Liver (tissue), 8 donors: ENCODE measurements at regions not wholly inside any gene's neighbourhood (a gene's known extent, or its start where the extent isn't known, plus 50 kb on each side); places are given as distances from the start of the nearest gene placed in this dataset.

ENCODE experiments used
- DNase-seq: peaks from one replicate; pipeline ENCODE4 v3.0.0-alpha.2; 2017; ENCODE audit warnings: low spot score
- H3K27ac ChIP-seq, 2 donors: one replicate each; pipeline ENCODE4 v1.7.0; 2013; ENCODE audit warnings: inconsistent platforms in 2 of 2, low read length in 2 of 2, control low read depth in 1 of 2, low read depth in 1 of 2, mild to moderate bottlenecking in 1 of 2
- H3K27me3 ChIP-seq, 4 donors: one replicate each; pipeline versions ENCODE4 v1.6.1 to v1.7.0; 2013; ENCODE audit warnings: low read length in 3 of 4, inconsistent platforms in 1 of 4, mild to moderate bottlenecking in 1 of 4, moderate library complexity in 1 of 4; ENCODE audit not compliant: control insufficient read depth in 4 of 4, insufficient read depth in 4 of 4
- H3K36me3 ChIP-seq, 4 donors: one replicate each; pipeline versions ENCODE4 v1.6.1 to v1.7.0; 2013; ENCODE audit warnings: low read length in 3 of 4, mild to moderate bottlenecking in 3 of 4, low read depth in 1 of 4, moderate library complexity in 1 of 4; ENCODE audit not compliant: control insufficient read depth in 4 of 4, insufficient read depth in 3 of 4
- H3K4me1 ChIP-seq, 4 donors: one replicate each; pipeline versions ENCODE4 v1.6.1 to v1.7.0; 2013; ENCODE audit warnings: low read length in 3 of 4, mild to moderate bottlenecking in 3 of 4, moderate library complexity in 1 of 4; ENCODE audit not compliant: control insufficient read depth in 4 of 4, insufficient read depth in 4 of 4
- H3K4me3 ChIP-seq, 3 donors: one replicate each; pipeline versions ENCODE4 v1.6.1 to v1.7.0; 2013; ENCODE audit warnings: low read length in 3 of 3, control low read depth in 1 of 3, low read depth in 1 of 3, mild to moderate bottlenecking in 1 of 3
- H3K9ac ChIP-seq, 2 donors: one replicate each; pipeline ENCODE4 v1.7.0; 2013; ENCODE audit warnings: low read length in 2 of 2, mild to moderate bottlenecking in 2 of 2, moderate library complexity in 2 of 2, control low read depth in 1 of 2, low read depth in 1 of 2
- H3K9me3 ChIP-seq, 4 donors: one replicate each; pipeline versions ENCODE4 v1.6.1 to v1.7.0; 2013; ENCODE audit warnings: low read length in 3 of 4; ENCODE audit not compliant: control insufficient read depth in 4 of 4
- EGR1 ChIP-seq, 2 donors: IDR thresholded peaks; 2 replicates each; pipeline ENCODE4 v1.6.1; 2016 to 2018; ENCODE audit warnings: antibody characterized with exemption in 2 of 2, low read depth in 2 of 2
- FOXA1 ChIP-seq: IDR thresholded peaks from 2 replicates; pipeline ENCODE4 v1.6.1; 2016; ENCODE audit warnings: antibody characterized with exemption
- FOXA2 ChIP-seq: IDR thresholded peaks from 2 replicates; pipeline ENCODE4 v1.6.1; 2016; ENCODE audit warnings: antibody characterized with exemption
- GABPA ChIP-seq, 2 donors: IDR thresholded peaks in 1 of 2; conservative IDR thresholded peaks in 1 of 2; 2 replicates each; pipeline ENCODE4 v1.6.1; 2016; ENCODE audit warnings: antibody characterized with exemption in 2 of 2, mild to moderate bottlenecking in 1 of 2, moderate library complexity in 1 of 2
- HNF4A ChIP-seq, 2 donors: conservative IDR thresholded peaks; 2 replicates each; pipeline ENCODE4 v1.6.1; 2016; ENCODE audit warnings: antibody characterized with exemption in 2 of 2, mild to moderate bottlenecking in 2 of 2
- HNF4G ChIP-seq: IDR thresholded peaks from 2 replicates; pipeline ENCODE4 v1.6.1; 2016; ENCODE audit warnings: antibody characterized with exemption
- JUND ChIP-seq, 2 donors: IDR thresholded peaks; 2 replicates each; pipeline ENCODE4 v1.6.1; 2016; ENCODE audit warnings: antibody characterized with exemption in 2 of 2
- RAD21 ChIP-seq, 2 donors: IDR thresholded peaks; 2 replicates each; pipeline ENCODE4 v1.6.1; 2016; ENCODE audit warnings: antibody characterized with exemption in 2 of 2, mild to moderate bottlenecking in 2 of 2
- RXRA ChIP-seq, 2 donors: IDR thresholded peaks; 2 replicates each; pipeline ENCODE4 v1.6.1; 2017 to 2018; ENCODE audit warnings: antibody characterized with exemption in 2 of 2, mild to moderate bottlenecking in 1 of 2
- SP1 ChIP-seq: IDR thresholded peaks from 2 replicates; pipeline ENCODE4 v1.6.1; 2018; ENCODE audit warnings: antibody characterized with exemption, mild to moderate bottlenecking
- TAF1 ChIP-seq: conservative IDR thresholded peaks from 2 replicates; pipeline ENCODE4 v1.6.1; 2016; ENCODE audit warnings: antibody characterized with exemption, mild to moderate bottlenecking
- YY1 ChIP-seq: IDR thresholded peaks from 2 replicates; pipeline ENCODE4 v1.6.1; 2016; ENCODE audit warnings: antibody characterized with exemption, mild to moderate bottlenecking
- WGBS: extraction: QIAGEN DNeasy Blood & Tissue Kit; methylation state at CpG from one replicate; pipeline ENCODE4 v1.1.7; 2013; 5-methylcytosine and 5-hydroxymethylcytosine counted together
- TF ChIP-seq, protein P1 (sequence below): IDR thresholded peaks from 2 replicates; pipeline ENCODE4 v1.6.1; 2016; ENCODE audit warnings: antibody characterized with exemption
- TF ChIP-seq, protein P2 (sequence below): IDR thresholded peaks from 2 replicates; pipeline ENCODE4 v1.6.1; 2016; ENCODE audit warnings: antibody characterized with exemption
- TF ChIP-seq, protein P3 (sequence below): fragments of 150-350 bp; IDR thresholded peaks from 2 replicates; pipeline ENCODE4 v1.5.1; 2017; ENCODE audit warnings: improper control_type of control experiment, low read depth, low read length; ENCODE audit not compliant: missing input control
- TF ChIP-seq, protein P4 (sequence below): IDR thresholded peaks from 2 replicates; pipeline ENCODE4 v1.6.1; 2016; ENCODE audit warnings: antibody characterized with exemption
- donor health status: healthy.
- donor health status: healthy.
- donor health status: healthy.
- donor health status: healthy.
- donor health status: healthy.

DNA sequence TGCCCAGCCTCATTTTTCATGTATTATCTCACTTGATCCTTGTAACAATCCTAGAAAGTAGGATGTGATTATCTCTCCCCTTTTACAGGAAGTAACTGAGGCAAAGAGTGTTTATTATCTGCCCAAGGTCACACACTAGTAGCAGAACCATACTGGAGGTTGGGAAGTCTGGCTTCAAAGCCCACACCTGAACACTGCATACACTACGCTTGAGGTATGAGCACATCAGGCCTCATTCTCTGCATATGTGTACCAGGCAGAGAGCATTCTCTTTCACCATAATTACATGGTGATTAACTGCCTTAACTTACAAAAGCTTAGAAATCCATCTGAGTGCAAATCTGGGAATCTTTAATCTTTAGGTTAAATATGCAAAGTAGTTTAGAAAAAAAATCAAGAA is 361.8 kb downstream of the MFSD1 start:
- no peak for TF ChIP-seq EGR1 (IDR thresholded peaks at IDR 0.05; ENCODE audit: low read depth in 2 of 2)
- TF ChIP-seq, protein P1, sequence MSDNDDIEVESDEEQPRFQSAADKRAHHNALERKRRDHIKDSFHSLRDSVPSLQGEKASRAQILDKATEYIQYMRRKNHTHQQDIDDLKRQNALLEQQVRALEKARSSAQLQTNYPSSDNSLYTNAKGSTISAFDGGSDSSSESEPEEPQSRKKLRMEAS, result no peak
- TF ChIP-seq, protein P2, sequence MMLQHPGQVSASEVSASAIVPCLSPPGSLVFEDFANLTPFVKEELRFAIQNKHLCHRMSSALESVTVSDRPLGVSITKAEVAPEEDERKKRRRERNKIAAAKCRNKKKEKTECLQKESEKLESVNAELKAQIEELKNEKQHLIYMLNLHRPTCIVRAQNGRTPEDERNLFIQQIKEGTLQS, result no peak
- no peak for TF ChIP-seq SP1
- no peak for TF ChIP-seq RXRA (IDR thresholded peaks at IDR 0.05)
- TF ChIP-seq RAD21 (IDR thresholded peaks at IDR 0.05), result no peak
- no peak for TF ChIP-seq TAF1
- no peak for TF ChIP-seq YY1
- no peak for TF ChIP-seq GABPA (IDR thresholded peaks at IDR 0.05 in 1 of 2, conservative IDR thresholded peaks at IDR 0.05 in 1 of 2)
- TF ChIP-seq HNF4A (conservative IDR thresholded peaks at IDR 0.05), result no peak
- Histone ChIP-seq H3K4me3 (no peak overlapping the region), H3K27ac (no peak overlapping the region), H3K4me1 (peaks cover 2 to 15% (median 13%) of the 10 kb centered on the region in 4 donors), H3K9ac (no peak overlapping the region), H3K9me3 (no peaks in the 10 kb centered on the region), H3K36me3 (no peaks in the 10 kb centered on the region), H3K27me3 (no peaks in the 10 kb centered on the region)
- no peak for DNase-seq
- 90% methylated on average over 1 of the region's 1 CpG for WGBS

DNA sequence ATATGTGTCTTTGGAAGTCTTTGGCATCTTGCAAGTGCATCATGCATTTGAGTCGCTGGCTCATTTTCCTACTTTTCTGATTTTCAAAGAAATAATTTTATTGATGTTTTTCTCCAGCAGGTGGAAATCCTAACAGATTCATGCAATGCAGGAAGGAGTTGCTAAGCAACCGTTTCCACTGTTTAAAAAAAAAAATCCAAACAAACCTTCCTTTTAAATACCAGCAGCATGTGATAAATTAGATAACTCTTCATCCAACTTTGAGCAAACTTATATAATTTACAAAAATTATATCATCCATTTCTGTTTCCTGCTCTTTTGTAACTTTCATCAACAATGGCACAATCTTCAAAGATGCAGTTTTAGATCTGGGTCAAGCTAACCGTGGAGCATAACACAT is 364.1 kb downstream of the MFSD1 start:
- WGBS, result 54% methylated on average over 3 of the region's 3 CpGs

DNA sequence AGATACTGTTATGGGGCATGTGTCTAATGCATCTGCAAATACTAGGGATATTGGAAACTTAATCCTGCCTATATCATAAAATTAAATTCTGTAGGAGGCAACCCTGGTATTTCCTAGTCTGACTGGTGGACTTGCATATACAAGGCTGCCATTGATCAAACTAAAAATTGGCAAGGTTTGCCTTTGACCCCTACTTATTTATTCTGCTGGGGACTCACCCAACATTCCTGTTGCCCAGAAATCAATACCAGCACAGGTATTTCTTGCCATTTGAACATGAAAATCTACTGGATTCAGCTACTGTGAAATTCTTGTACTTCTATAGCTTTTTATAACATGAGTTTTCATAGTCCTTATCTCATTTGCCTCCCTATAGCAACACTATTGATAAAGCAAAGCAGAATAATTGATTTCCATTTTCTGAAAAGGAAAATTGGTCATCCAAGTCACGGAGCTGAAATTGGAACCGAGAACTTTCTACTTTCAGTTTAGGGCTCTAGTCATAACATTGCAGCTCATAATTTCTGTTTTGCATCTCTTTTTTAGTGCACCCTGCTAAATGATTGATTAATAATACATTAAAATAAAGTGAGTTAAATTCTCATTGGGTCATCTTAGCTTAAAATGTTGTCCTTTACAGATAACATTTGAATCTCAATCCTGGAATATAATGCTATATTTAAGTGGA is 365.2 kb downstream of the MFSD1 start:
- peak overlapping the region in 2 of 3 donors; percentile 28 to 41 for H3K4me3 ChIP-seq
- no peak overlapping the region for H3K27ac ChIP-seq
- 34% methylated on average over 2 of the region's 2 CpGs for WGBS
- no peaks in the 10 kb centered on the region for H3K9me3 ChIP-seq
- H3K4me1 ChIP-seq, result peaks cover 2 to 15% (median 13%) of the 10 kb centered on the region in 4 donors
- no peaks in the 10 kb centered on the region for H3K27me3 ChIP-seq
- no peak overlapping the region for H3K9ac ChIP-seq
- DNase-seq, result no peak
- no peaks in the 10 kb centered on the region for H3K36me3 ChIP-seq
- TF ChIP-seq, protein P3, sequence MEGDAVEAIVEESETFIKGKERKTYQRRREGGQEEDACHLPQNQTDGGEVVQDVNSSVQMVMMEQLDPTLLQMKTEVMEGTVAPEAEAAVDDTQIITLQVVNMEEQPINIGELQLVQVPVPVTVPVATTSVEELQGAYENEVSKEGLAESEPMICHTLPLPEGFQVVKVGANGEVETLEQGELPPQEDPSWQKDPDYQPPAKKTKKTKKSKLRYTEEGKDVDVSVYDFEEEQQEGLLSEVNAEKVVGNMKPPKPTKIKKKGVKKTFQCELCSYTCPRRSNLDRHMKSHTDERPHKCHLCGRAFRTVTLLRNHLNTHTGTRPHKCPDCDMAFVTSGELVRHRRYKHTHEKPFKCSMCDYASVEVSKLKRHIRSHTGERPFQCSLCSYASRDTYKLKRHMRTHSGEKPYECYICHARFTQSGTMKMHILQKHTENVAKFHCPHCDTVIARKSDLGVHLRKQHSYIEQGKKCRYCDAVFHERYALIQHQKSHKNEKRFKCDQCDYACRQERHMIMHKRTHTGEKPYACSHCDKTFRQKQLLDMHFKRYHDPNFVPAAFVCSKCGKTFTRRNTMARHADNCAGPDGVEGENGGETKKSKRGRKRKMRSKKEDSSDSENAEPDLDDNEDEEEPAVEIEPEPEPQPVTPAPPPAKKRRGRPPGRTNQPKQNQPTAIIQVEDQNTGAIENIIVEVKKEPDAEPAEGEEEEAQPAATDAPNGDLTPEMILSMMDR, result no peak
- peak; percentile 42 to 65 for TF ChIP-seq HNF4A (conservative IDR thresholded peaks at IDR 0.05)
- TF ChIP-seq YY1, result peak; percentile 41
- TF ChIP-seq GABPA (IDR thresholded peaks at IDR 0.05 in 1 of 2, conservative IDR thresholded peaks at IDR 0.05 in 1 of 2), result no peak
- TF ChIP-seq, protein P1, result no peak
- no peak for TF ChIP-seq FOXA1
- peak; percentile 52 for TF ChIP-seq SP1
- no peak for TF ChIP-seq TAF1
- TF ChIP-seq FOXA2, result no peak
- peak; percentile 5 to 6 for TF ChIP-seq RAD21 (IDR thresholded peaks at IDR 0.05)
- TF ChIP-seq, protein P2, result no peak
- TF ChIP-seq, protein P4, sequence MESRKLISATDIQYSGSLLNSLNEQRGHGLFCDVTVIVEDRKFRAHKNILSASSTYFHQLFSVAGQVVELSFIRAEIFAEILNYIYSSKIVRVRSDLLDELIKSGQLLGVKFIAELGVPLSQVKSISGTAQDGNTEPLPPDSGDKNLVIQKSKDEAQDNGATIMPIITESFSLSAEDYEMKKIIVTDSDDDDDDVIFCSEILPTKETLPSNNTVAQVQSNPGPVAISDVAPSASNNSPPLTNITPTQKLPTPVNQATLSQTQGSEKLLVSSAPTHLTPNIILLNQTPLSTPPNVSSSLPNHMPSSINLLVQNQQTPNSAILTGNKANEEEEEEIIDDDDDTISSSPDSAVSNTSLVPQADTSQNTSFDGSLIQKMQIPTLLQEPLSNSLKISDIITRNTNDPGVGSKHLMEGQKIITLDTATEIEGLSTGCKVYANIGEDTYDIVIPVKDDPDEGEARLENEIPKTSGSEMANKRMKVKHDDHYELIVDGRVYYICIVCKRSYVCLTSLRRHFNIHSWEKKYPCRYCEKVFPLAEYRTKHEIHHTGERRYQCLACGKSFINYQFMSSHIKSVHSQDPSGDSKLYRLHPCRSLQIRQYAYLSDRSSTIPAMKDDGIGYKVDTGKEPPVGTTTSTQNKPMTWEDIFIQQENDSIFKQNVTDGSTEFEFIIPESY, result no peak
- no peak for TF ChIP-seq JUND (IDR thresholded peaks at IDR 0.05)
- no peak for TF ChIP-seq HNF4G

More for the DNA sequence above, 364.1 kb downstream of the MFSD1 start:
- peaks cover 2 to 15% (median 13%) of the 10 kb centered on the region in 4 donors for H3K4me1 ChIP-seq
- no peaks in the 10 kb centered on the region for H3K9me3 ChIP-seq
- no peak overlapping the region for H3K9ac ChIP-seq
- no peak for DNase-seq
- no peak overlapping the region for H3K4me3 ChIP-seq
- H3K27ac ChIP-seq, result no peak overlapping the region
- no peaks in the 10 kb centered on the region for H3K27me3 ChIP-seq
- TF ChIP-seq JUND (IDR thresholded peaks at IDR 0.05) (no peak), GABPA (IDR thresholded peaks at IDR 0.05 in 1 of 2, conservative IDR thresholded peaks at IDR 0.05 in 1 of 2) (no peak), FOXA1 (no peak), TAF1 (no peak), SP1 (no peak), YY1 (no peak)
- TF ChIP-seq, protein P4, result no peak
- H3K36me3 ChIP-seq, result no peaks in the 10 kb centered on the region
